Smooth muscle cell (in vitro differentiated cells): ENCODE measurements at regions not wholly inside any gene's neighbourhood (a gene's known extent, or its start where the extent isn't known, plus 50 kb on each side); places are given as distances from the start of the nearest gene placed in this dataset.

ENCODE experiments used
- DNase-seq: peaks from one replicate; lab custom pipeline; 2025; ENCODE audit not compliant: unreplicated experiment; lab: John Stamatoyannopoulos, UW
- H2AFZ ChIP-seq: fragments of 200-600 bp; sonication (generic); 2 replicates; pipeline ENCODE4 v1.6.0; 2016; ENCODE audit warnings: antibody characterized with exemption, low read depth, mild to moderate bottlenecking
- H3F3A ChIP-seq: fragments of 200-600 bp; sonication (generic); 2 replicates; pipeline ENCODE4 v1.6.0; 2017; ENCODE audit warnings: antibody characterized with exemption, low read depth
- H3K27ac ChIP-seq: fragments of 200-600 bp; sonication (generic); 2 replicates; pipeline ENCODE4 v1.5.1; 2016; ENCODE audit warnings: low read depth, mild to moderate bottlenecking
- H3K27me3 ChIP-seq: fragments of 200-600 bp; sonication (generic); 2 replicates; pipeline ENCODE4 v1.6.1; 2016; ENCODE audit warnings: low read depth, mild to moderate bottlenecking
- H3K36me3 ChIP-seq: fragments of 200-600 bp; sonication (generic); 2 replicates; pipeline ENCODE4 v1.5.1; 2016; ENCODE audit warnings: low read depth
- H3K4me1 ChIP-seq: fragments of 200-600 bp; sonication (generic); 2 replicates; pipeline ENCODE4 v1.5.1; 2016; ENCODE audit warnings: low read depth
- H3K4me2 ChIP-seq: fragments of 200-600 bp; sonication (generic); 2 replicates; pipeline ENCODE4 v1.6.0; 2016; ENCODE audit warnings: mild to moderate bottlenecking
- H3K4me3 ChIP-seq: fragments of 200-600 bp; sonication (generic); 2 replicates; pipeline ENCODE4 v1.5.1; 2016; ENCODE audit warnings: mild to moderate bottlenecking
- H3K79me2 ChIP-seq: fragments of 200-600 bp; sonication (generic); 2 replicates; pipeline ENCODE4 v1.6.0; 2016; ENCODE audit warnings: low read depth, mild to moderate bottlenecking
- H3K9ac ChIP-seq: fragments of 200-600 bp; sonication (generic); 2 replicates; pipeline ENCODE4 v1.6.0; 2016; ENCODE audit warnings: low read depth
- H3K9me3 ChIP-seq: fragments of 200-600 bp; sonication (generic); replicated peaks from 2 replicates; pipeline ENCODE4 v1.5.1; 2016; ENCODE audit warnings: low read depth
- H4K20me1 ChIP-seq: fragments of 200-600 bp; sonication (generic); 2 replicates; pipeline ENCODE4 v1.6.0; 2016; ENCODE audit warnings: low read depth
- WGBS: methylation state at CpG from one replicate; pipeline ENCODE4 v1.1.7; 2016; ENCODE audit warnings: low lambda C conversion rate; 5-methylcytosine and 5-hydroxymethylcytosine counted together
- TF ChIP-seq, protein P1 (sequence below): fragments of 200-600 bp; sonication (generic); IDR thresholded peaks from 2 replicates; pipeline ENCODE4 v1.5.1; 2017; ENCODE audit warnings: borderline replicate concordance, mild to moderate bottlenecking, antibody characterized with exemption; ENCODE audit not compliant: insufficient read depth, poor library complexity, severe bottlenecking

DNA sequence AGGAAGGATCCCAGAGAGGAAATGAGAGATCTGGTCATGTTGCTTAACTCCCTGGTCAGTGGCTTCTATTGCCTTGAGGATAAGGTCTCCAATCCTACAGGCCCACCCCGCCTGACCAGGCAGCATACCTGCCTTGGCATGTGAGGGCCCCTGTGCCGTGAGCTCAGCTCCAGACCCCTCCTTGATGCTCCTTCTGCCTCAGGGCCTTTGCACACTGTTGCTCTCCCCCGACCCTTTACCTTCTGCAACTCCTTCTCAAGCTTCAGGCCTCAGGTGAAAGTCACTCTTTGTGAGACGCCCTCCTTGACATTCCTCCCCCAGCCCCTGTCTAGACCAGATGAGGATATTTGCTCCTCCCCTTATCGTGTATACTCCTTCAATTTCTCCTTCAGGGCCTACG is 62.8 kb downstream of the FAM241B start:
- Histone ChIP-seq H2AFZ (no peak overlapping the region), H4K20me1 (no peaks in the 10 kb centered on the region), H3K4me2 (no peak overlapping the region), H3K27ac (no peak overlapping the region), H3K9me3 (no peaks in the 10 kb centered on the region), H3K27me3 (no peaks in the 10 kb centered on the region), H3K36me3 (no peaks in the 10 kb centered on the region), H3K9ac (no peak overlapping the region), H3K4me3 (no peak overlapping the region), H3K4me1 (no peaks in the 10 kb centered on the region), H3F3A (no peaks in the 10 kb centered on the region), H3K79me2 (no peaks in the 10 kb centered on the region)
- DNase-seq, result no peak
- TF ChIP-seq, protein P1, sequence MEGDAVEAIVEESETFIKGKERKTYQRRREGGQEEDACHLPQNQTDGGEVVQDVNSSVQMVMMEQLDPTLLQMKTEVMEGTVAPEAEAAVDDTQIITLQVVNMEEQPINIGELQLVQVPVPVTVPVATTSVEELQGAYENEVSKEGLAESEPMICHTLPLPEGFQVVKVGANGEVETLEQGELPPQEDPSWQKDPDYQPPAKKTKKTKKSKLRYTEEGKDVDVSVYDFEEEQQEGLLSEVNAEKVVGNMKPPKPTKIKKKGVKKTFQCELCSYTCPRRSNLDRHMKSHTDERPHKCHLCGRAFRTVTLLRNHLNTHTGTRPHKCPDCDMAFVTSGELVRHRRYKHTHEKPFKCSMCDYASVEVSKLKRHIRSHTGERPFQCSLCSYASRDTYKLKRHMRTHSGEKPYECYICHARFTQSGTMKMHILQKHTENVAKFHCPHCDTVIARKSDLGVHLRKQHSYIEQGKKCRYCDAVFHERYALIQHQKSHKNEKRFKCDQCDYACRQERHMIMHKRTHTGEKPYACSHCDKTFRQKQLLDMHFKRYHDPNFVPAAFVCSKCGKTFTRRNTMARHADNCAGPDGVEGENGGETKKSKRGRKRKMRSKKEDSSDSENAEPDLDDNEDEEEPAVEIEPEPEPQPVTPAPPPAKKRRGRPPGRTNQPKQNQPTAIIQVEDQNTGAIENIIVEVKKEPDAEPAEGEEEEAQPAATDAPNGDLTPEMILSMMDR, result no peak
- WGBS, result 89% methylated on average over 6 of the region's 6 CpGs

DNA sequence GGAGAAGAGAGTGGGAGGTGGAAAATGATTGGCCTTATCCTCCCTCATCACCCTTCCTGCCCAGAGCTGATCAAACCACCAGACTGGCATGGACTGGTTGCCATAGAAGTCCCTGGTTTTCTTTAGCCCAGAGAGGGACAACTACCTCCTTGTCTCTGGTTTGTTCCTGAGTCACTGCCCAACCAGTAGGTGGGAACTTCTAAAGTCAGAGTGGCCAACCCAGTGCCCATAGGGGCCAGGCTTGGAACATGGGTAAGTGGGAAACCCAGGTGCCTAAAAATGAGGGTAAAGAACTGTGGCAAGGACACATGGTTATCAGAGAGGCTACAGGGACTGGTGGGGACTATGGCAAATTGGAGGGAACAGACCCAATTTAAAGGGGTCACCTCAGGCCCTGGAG is 63.8 kb downstream of the FAM241B start:
- Histone ChIP-seq H2AFZ (no peak overlapping the region), H3K27me3 (no peaks in the 10 kb centered on the region), H3K4me2 (no peak overlapping the region), H3K9ac (no peak overlapping the region), H3K4me1 (no peaks in the 10 kb centered on the region), H3K4me3 (no peak overlapping the region), H4K20me1 (no peaks in the 10 kb centered on the region), H3K36me3 (no peaks in the 10 kb centered on the region), H3K79me2 (no peaks in the 10 kb centered on the region), H3K27ac (no peak overlapping the region), H3K9me3 (no peaks in the 10 kb centered on the region), H3F3A (no peaks in the 10 kb centered on the region)
- TF ChIP-seq, protein P1, result no peak
- DNase-seq, result no peak

DNA sequence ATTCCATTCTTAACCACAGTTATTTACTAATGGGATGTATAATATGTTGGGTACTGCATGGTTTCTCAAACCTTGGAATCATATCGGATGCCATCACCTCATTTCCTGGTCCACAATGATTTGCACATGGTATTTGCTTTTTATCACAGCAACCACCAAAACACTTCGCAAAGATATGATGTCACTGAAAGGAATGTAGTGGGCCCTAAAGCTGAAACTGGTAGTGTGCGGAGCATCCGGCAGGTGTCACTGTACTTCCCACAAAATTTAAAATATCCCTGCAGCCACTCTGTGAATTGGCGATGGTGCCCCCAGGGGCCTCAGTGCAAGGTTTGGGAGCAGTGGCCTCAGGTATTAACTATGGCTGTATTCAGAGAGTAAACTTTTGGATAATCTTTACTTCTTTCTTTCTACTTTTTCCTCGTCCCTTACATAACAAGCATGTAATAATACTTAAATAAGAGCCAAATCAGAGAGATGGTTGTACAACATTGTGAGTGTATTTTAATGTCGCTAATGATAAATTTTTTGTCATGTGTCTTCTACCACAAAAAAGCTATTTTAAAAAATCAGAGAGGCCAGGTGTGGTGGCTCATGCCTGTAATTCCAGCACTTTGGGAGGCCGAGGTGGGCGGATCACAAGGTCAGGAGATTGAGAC is 66.2 kb downstream of the FAM241B start:
- 53% methylated on average over 9 of the region's 9 CpGs for WGBS
- Histone ChIP-seq H3K4me2 (no peak overlapping the region), H3F3A (no peaks in the 10 kb centered on the region), H3K4me1 (no peaks in the 10 kb centered on the region), H3K4me3 (no peak overlapping the region), H3K36me3 (no peaks in the 10 kb centered on the region), H3K27ac (peak overlapping the region; percentile 60), H4K20me1 (no peaks in the 10 kb centered on the region), H3K9ac (peak overlapping the region; percentile 34), H3K27me3 (peaks cover 10% of the 10 kb centered on the region), H2AFZ (no peak overlapping the region), H3K79me2 (no peaks in the 10 kb centered on the region), H3K9me3 (no peaks in the 10 kb centered on the region)
- TF ChIP-seq, protein P1, result peak; percentile 69
- no peak for DNase-seq

DNA sequence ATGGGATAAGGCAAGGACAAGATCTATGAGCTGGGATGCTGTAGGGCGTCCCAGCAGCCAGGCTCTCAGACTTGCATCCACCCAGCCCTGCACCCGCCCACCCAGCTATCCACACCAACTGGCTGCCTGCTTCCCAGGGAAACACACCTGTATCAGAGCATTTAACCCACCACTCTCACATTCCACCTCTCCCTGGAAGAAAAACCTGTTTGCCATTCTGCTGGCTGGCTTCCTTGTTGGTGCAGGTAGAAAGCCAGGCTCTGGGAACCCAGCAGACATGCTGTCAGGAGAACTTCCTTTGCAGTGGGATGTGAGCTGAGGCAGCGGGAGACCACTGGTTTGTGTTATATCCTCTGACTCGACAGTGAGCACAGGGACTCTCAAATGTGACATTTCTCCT is 67.0 kb downstream of the FAM241B start:
- no peaks in the 10 kb centered on the region for H3K9me3 ChIP-seq
- H3K4me1 ChIP-seq, result no peaks in the 10 kb centered on the region
- no peak overlapping the region for H3K9ac ChIP-seq
- no peak overlapping the region for H3K4me2 ChIP-seq
- no peak overlapping the region for H3K27ac ChIP-seq
- no peaks in the 10 kb centered on the region for H3K79me2 ChIP-seq
- DNase-seq, result no peak
- no peaks in the 10 kb centered on the region for H4K20me1 ChIP-seq
- 58% methylated on average over 4 of the region's 4 CpGs for WGBS
- TF ChIP-seq, protein P1, result no peak
- H3K4me3 ChIP-seq, result no peak overlapping the region
- H3K36me3 ChIP-seq, result no peaks in the 10 kb centered on the region
- no peaks in the 10 kb centered on the region for H3F3A ChIP-seq
- peaks cover 10% of the 10 kb centered on the region for H3K27me3 ChIP-seq
- H2AFZ ChIP-seq, result no peak overlapping the region
